GM11168 (cell line): ENCODE measurements at regions not wholly inside any gene's neighbourhood (a gene's known extent, or its start where the extent isn't known, plus 50 kb on each side); places are given as distances from the start of the nearest gene placed in this dataset.

Experiments used
- in situ Hi-C: fragments of 300-500 bp; cut with MboI; formaldehyde crosslinking; loops from one replicate; pipeline ENCODE4 v1.12.0; 2022; ENCODE audit warnings: low sequenced_read_pairs; ENCODE audit not compliant: unreplicated experiment

GRCh38 chr7:39882148-39882784, 67.8 kb upstream of the CDK13 start:
- in situ Hi-C loops: no loop called here

GRCh38 chr7:39883812-39884390, 66.2 kb upstream of the CDK13 start:
- in situ Hi-C loops: no loop called here

- in situ Hi-C loops: no loop called here
These were observed 61.7 kb upstream of the CDK13 start for GRCh38 chr7:39888171-39888853.

- in situ Hi-C loops: loop anchor here (10.0 kb wide), 1 partner anchor 154 kb away; no protein-coding TSS in a partner anchor
These were observed 59.6 kb upstream of the CDK13 start for GRCh38 chr7:39890411-39890810.

DNA sequence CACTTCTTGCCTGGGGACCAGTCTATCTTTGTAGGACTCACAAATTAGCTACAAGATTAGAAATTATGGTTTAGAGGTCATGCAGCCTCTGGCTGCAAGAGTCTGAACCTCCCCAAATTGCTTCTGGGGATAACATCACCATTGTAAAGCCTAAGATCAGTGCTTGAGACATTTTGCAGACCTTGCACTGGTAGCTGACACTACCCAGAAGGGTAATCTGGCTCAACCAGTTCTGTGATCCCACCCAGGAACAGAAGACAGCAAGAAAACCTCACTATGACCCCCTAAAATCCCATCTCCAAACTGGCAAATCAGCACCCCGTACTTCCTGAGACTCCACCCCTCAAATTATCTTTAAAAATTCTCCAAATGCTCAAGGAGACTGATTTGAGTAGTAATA, 58.2 kb upstream of the CDK13 start:
- in situ Hi-C loops: loop anchor here (10.0 kb wide), 1 partner anchor 153 kb away; no protein-coding TSS in a partner anchor

DNA sequence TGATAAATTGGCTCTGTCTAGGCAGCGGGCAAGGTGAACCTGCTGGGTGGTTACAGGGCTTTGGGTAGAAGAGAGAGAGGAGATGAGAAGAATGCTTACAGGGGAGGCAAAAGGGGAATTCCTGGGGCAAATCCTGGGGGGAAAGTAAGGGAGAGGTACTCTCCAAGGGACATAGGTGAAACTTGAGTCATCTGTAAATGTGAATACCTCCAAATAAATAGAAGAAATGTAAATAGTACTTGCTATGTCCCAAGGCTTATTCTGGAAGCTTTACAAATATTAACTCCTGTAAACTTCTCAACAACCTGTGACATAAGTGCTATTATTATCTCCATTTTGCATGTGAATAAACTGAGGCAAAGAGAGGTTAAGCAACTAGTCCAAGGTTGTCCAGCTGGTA, 57.7 kb upstream of the CDK13 start:
- in situ Hi-C loops: loop anchor here (10.0 kb wide), 1 partner anchor 152 kb away; no protein-coding TSS in a partner anchor

DNA sequence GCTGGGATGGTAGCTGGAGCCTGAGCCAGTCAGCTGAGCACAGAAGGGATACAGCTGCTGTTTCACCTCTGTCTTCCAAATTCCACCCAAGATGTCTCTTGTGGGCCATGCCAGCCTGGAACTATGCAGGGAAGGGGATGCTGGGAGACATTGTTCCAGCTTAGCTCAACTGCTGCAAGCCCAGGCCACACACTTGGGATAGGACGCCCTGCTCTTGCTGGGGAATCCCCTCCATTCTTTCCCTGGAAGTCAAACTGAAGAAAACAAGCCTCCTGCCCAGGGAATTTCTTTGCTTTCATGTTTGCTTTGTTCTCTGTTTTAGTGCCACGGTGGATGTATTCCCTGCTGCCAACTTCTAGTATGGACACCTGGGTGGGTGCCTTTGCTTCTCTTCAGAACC, 55.2 kb upstream of the CDK13 start:
- in situ Hi-C loops: loop anchor here (10.0 kb wide), 1 partner anchor 150 kb away; no protein-coding TSS in a partner anchor

GRCh38 chr7:39896840-39897239, 53.2 kb upstream of the CDK13 start:
- in situ Hi-C loops: loop anchor here (10.0 kb wide), 1 partner anchor 148 kb away; no protein-coding TSS in a partner anchor

- in situ Hi-C loops: loop anchor here (10.0 kb wide), 1 partner anchor 146 kb away; no protein-coding TSS in a partner anchor
These were observed 51.2 kb upstream of the CDK13 start for GRCh38 chr7:39898867-39899266.
